ENCODE measurements at regions not wholly inside any gene's neighbourhood (a gene's known extent, or its start where the extent isn't known, plus 50 kb on each side); places are given as distances from the start of the nearest gene placed in this dataset.

DNA sequence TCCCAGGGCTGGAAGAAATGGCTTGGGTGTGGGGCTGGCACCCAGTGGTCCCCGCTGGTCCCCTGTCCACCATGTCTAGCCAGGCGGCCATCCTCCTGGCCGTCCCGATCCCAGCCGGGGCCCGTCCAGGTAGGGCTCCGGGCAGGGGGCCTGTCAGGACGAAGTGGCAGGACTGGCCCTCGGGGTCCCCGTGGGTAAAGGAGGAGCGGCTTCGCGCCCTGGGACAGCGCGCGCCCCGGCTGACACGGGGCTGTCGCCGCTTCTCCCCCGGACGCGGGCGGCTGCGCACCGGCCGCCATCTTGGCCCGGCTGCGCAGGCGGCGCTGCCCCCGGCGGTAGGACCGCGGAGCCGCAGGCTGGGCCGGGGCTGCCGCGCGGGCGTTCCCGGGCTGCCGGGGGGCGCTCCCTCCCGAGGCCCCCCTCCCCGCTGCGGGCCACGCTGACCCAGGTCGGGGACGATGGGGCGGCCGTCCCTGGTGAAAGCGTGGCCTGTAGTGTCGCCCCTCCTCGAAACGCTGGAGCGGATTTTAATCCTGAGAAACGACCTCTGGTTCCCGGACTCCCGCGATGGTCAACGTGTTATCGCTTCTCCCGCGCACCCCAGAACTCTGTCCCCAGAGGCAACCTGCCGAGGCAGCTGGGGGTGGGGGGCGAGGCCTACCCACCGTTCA, 60.4 kb upstream of the BCOR start:
- WGBS, 2 donors (ENCODE audit: low coverage in 1 of 2) = 28% methylated on average over 32 of the region's 68 CpGs; no CpG with 5 or more reads in 1 of the 2 donors
- Histone ChIP-seq H3K27ac (peak overlapping the region; percentile 57 to 84 (median 78)), H3K36me3 (no peaks in the 10 kb centered on the region), H3K27me3 (no peaks in the 10 kb centered on the region), H3K4me1 (peaks cover 0 to 30% (median 22%) of the 10 kb centered on the region in 4 donors), H3K4me3 (peak overlapping the region; percentile 23 to 54 (median 42)), H3K9me3 (no peaks in the 10 kb centered on the region)
- no peak for DNase-seq
- TF ChIP-seq EP300 (IDR thresholded peaks at IDR 0.05; ENCODE audit: low read depth) (no peak), POLR2AphosphoS5 (IDR thresholded peaks at IDR 0.05) (no peak)
- TF ChIP-seq, protein P1, sequence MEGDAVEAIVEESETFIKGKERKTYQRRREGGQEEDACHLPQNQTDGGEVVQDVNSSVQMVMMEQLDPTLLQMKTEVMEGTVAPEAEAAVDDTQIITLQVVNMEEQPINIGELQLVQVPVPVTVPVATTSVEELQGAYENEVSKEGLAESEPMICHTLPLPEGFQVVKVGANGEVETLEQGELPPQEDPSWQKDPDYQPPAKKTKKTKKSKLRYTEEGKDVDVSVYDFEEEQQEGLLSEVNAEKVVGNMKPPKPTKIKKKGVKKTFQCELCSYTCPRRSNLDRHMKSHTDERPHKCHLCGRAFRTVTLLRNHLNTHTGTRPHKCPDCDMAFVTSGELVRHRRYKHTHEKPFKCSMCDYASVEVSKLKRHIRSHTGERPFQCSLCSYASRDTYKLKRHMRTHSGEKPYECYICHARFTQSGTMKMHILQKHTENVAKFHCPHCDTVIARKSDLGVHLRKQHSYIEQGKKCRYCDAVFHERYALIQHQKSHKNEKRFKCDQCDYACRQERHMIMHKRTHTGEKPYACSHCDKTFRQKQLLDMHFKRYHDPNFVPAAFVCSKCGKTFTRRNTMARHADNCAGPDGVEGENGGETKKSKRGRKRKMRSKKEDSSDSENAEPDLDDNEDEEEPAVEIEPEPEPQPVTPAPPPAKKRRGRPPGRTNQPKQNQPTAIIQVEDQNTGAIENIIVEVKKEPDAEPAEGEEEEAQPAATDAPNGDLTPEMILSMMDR (IDR thresholded peaks at IDR 0.05) = peak in 3 of 5 experiments; percentile 26 to 40 (median 31)
- in situ Hi-C loops (cut with MboI; ENCODE audit: low pct_ligation_motif_present in 1 of 4, low pct_unique_long_range_greater_than_20kb in 1 of 4, low sequenced_read_pairs in 3 of 4) = no loop called here
- intact Hi-C loops (cut with DNase I; ENCODE audit: low total_unique reads) = loop anchor here (10.0 kb wide), 2 partner anchors 143 to 423 kb away; no protein-coding TSS in a partner anchor

DNA sequence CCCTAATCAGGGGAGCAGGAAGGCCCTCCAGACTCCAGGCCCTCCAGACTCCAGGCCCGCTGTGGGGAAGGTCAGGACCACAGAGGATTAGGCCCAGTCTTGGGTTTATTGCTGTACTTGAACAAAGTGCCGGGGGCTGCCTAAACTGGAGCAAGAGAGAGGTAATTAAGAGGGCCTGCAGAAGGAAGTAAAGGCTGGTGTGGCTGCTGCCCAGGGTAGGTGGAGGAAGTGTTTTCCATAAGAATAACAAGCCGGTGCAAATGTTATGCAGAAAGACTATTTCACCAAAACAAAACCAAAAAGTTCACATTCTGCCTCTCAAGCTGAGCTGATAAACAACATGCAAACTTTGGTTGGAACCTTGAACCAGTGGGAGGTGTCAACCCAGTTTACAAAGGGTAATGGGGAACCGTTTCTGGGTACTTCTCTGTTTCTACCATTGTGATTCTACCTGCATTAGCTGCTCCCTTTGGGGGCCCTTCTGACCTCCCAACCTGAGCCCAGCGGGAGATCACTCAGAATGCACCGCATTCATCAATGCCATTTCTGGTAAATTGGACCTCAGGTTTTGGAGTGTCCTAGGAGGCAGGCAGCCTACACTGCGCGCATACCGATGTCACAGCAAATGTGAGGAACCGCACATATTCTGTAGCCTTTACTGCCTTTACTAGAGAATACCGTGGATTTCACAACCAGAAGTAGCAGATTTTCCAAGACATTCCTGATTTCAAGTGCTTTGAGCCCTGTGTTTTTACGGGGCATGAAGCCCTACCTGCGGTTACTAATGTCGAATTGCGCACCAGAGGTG, 59.7 kb upstream of the BCOR start:
- no peak for DNase-seq
- Histone ChIP-seq H3K9me3 (no peaks in the 10 kb centered on the region), H3K36me3 (no peaks in the 10 kb centered on the region), H3K27me3 (no peaks in the 10 kb centered on the region), H3K27ac (peak overlapping the region; percentile 57 to 84 (median 78)), H3K4me1 (peaks cover 1 to 38% (median 28%) of the 10 kb centered on the region in 4 donors), H3K4me3 (peak overlapping the region in 3 of 4 donors; percentile 41 to 54 (median 44))
- intact Hi-C loops (cut with DNase I; ENCODE audit: low total_unique reads) = loop anchor here (10.0 kb wide), 2 partner anchors 143 to 423 kb away; no protein-coding TSS in a partner anchor
- WGBS, 2 donors (ENCODE audit: low coverage in 1 of 2) = 58% methylated on average over 15 of the region's 15 CpGs; no CpG with 5 or more reads in 1 of the 2 donors
- TF ChIP-seq, protein P1 (IDR thresholded peaks at IDR 0.05) = no peak
- TF ChIP-seq POLR2A (IDR thresholded peaks at IDR 0.05) = no peak
- in situ Hi-C loops (cut with MboI; ENCODE audit: low pct_ligation_motif_present in 1 of 4, low pct_unique_long_range_greater_than_20kb in 1 of 4, low sequenced_read_pairs in 3 of 4) = no loop called here

DNA sequence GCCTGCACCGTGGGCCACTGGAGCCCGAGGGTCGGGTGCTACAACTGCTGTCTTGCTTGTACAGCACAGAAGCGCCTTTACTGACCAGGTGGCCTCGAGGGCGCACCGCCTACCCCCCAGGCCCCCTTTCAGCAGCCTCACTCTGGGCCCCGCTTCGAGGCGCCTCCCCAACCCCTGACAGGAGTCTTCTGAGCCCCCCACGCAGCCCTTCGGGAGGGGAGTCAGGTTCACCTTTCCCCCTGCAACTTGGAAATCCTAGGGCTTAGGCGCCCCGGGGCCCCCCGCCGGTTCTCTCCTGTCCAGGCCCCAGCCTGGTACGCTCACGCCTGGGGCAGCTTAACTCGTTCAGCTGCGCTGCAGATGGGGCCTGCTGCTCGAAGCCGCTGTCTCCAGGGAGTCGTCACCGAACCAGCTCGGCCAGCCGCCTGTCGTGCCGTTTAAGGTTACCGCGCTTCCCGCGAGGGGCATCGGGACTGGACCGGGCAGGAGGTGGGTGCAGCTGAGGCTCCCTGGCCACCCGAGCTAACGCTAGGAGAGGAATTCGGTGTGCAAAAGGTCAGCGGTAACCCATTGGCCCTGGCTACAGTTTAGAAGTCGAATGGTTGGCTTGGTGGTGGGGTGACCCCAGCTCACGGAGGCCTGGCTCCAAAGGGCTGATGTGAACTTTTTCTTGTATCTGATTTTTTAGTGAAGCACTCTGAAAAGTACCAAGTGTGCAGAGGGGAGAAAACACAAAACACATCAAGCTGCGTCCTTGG, 58.9 kb upstream of the BCOR start:
- 82% methylated on average over 39 of the region's 41 CpGs; no CpG with 5 or more reads in 1 of the 2 donors for WGBS, 2 donors (ENCODE audit: low coverage in 1 of 2)
- in situ Hi-C loops (cut with MboI; ENCODE audit: low pct_ligation_motif_present in 1 of 4, low pct_unique_long_range_greater_than_20kb in 1 of 4, low sequenced_read_pairs in 3 of 4) (no loop called here), intact Hi-C loops (cut with DNase I; ENCODE audit: low total_unique reads) (loop anchor here (10.0 kb wide), 2 partner anchors 142 to 422 kb away; no protein-coding TSS in a partner anchor)
- H3K4me3 ChIP-seq = no peak overlapping the region
- H3K27ac ChIP-seq = no peak overlapping the region
- DNase-seq = no peak
- H3K36me3 ChIP-seq = no peaks in the 10 kb centered on the region
- TF ChIP-seq, protein P1 (IDR thresholded peaks at IDR 0.05) = no peak
- no peak for TF ChIP-seq POLR2A (IDR thresholded peaks at IDR 0.05)
- peaks cover 5 to 45% (median 36%) of the 10 kb centered on the region in 4 donors for H3K4me1 ChIP-seq
- no peaks in the 10 kb centered on the region for H3K9me3 ChIP-seq
- no peaks in the 10 kb centered on the region for H3K27me3 ChIP-seq

Measured in transverse colon (tissue), 4 donors.